Neuronal stem cell (in vitro differentiated cells): ENCODE measurements at regions not wholly inside any gene's neighbourhood (a gene's known extent, or its start where the extent isn't known, plus 50 kb on each side); places are given as distances from the start of the nearest gene placed in this dataset.

Experiments used
- DNase-seq: peaks from one replicate; pipeline ENCODE4 v3.0.0-alpha.2; 2013; ENCODE audit warnings: low spot score
- H2AFZ ChIP-seq: one replicate; pipeline ENCODE4 v1.6.1; 2013; ENCODE audit warnings: mild to moderate bottlenecking, low read length, inconsistent platforms
- H2AK5ac ChIP-seq: 2 replicates; pipeline ENCODE4 v1.6.1; 2013; ENCODE audit warnings: low read depth, mild to moderate bottlenecking, inconsistent platforms, low read length, moderate library complexity, mixed read lengths
- H2BK120ac ChIP-seq: 2 replicates; pipeline ENCODE4 v1.6.1; 2013; ENCODE audit warnings: low read depth, mild to moderate bottlenecking, inconsistent platforms, low read length, moderate library complexity, mixed read lengths
- H2BK12ac ChIP-seq: one replicate; pipeline ENCODE4 v1.6.1; 2013; ENCODE audit warnings: low read length, inconsistent platforms
- H2BK15ac ChIP-seq: 2 replicates; pipeline ENCODE4 v1.6.1; 2013; ENCODE audit warnings: mild to moderate bottlenecking, low read length, inconsistent platforms, mixed read lengths
- H2BK5ac ChIP-seq: one replicate; pipeline ENCODE4 v1.6.1; 2013; ENCODE audit warnings: inconsistent platforms, mild to moderate bottlenecking, low read length, moderate library complexity
- H3K14ac ChIP-seq: one replicate; pipeline ENCODE4 v1.6.1; 2013; ENCODE audit warnings: low read length, inconsistent platforms
- H3K18ac ChIP-seq: 2 replicates; pipeline ENCODE4 v1.6.1; 2013; ENCODE audit warnings: low read length, inconsistent platforms
- H3K23ac ChIP-seq: 2 replicates; pipeline ENCODE4 v1.6.1; 2013; ENCODE audit warnings: low read depth, mild to moderate bottlenecking, mixed read lengths, low read length, inconsistent platforms; ENCODE audit not compliant: poor library complexity
- H3K27ac ChIP-seq: replicated peaks from 3 replicates; pipeline ENCODE4 v1.5.1; 2013; ENCODE audit warnings: low read length, inconsistent platforms
- H3K27me3 ChIP-seq, 3 experiments: 2 replicates each; pipeline ENCODE4 v1.6.1; 2013; ENCODE audit warnings: low read length in 3 of 3, mild to moderate bottlenecking in 2 of 3, inconsistent platforms in 1 of 3, low read depth in 1 of 3, mixed read lengths in 1 of 3, moderate library complexity in 1 of 3; ENCODE audit not compliant: control insufficient read depth in 3 of 3, insufficient read depth in 3 of 3
- H3K36me3 ChIP-seq, 2 donors: replicated peaks in 1 of 2; 2 replicates each; pipeline ENCODE4 v1.6.1; 2013; ENCODE audit warnings: low read length in 2 of 2; ENCODE audit not compliant: control insufficient read depth in 2 of 2, insufficient read depth in 2 of 2
- H3K4ac ChIP-seq: 2 replicates; pipeline ENCODE4 v1.6.1; 2013; ENCODE audit warnings: inconsistent platforms, mild to moderate bottlenecking, low read length, moderate library complexity
- H3K4me1 ChIP-seq, 2 donors: 1 replicate in 1 of 2; 2 replicates in 1 of 2; pipeline ENCODE4 v1.6.1; 2013; ENCODE audit warnings: low read length in 2 of 2, low read depth in 1 of 2; ENCODE audit not compliant: control insufficient read depth in 2 of 2, insufficient read depth in 1 of 2
- H3K4me2 ChIP-seq: one replicate; pipeline ENCODE4 v1.6.1; 2013; ENCODE audit warnings: mild to moderate bottlenecking, low read length, inconsistent platforms; ENCODE audit not compliant: insufficient read depth, poor library complexity, severe bottlenecking
- H3K4me3 ChIP-seq, 2 donors: 2 replicates each; pipeline ENCODE4 v1.5.1; 2013; ENCODE audit warnings: low read length in 2 of 2, mild to moderate bottlenecking in 2 of 2, inconsistent platforms in 1 of 2, moderate library complexity in 1 of 2
- H3K79me1 ChIP-seq: one replicate; pipeline ENCODE4 v1.6.1; 2013; ENCODE audit warnings: low read depth, mild to moderate bottlenecking, inconsistent platforms, low read length, moderate library complexity
- H3K9ac ChIP-seq: one replicate; pipeline ENCODE4 v1.6.1; 2013; ENCODE audit warnings: mild to moderate bottlenecking, low read depth, low read length, inconsistent platforms; ENCODE audit not compliant: poor library complexity
- H3K9me3 ChIP-seq, 2 donors: replicated peaks in 1 of 2; 2 replicates each; pipeline versions ENCODE3 to v1.6.1; 2013; ENCODE audit warnings: low read length in 2 of 2, mild to moderate bottlenecking in 2 of 2, inconsistent platforms in 1 of 2, low read depth in 1 of 2, mixed read lengths in 1 of 2, moderate library complexity in 1 of 2; ENCODE audit not compliant: control insufficient read depth in 2 of 2, insufficient read depth in 1 of 2
- H4K8ac ChIP-seq: one replicate; pipeline ENCODE4 v1.6.1; 2013; ENCODE audit warnings: low read depth, mild to moderate bottlenecking, inconsistent platforms, low read length, moderate library complexity
- H4K91ac ChIP-seq: one replicate; pipeline ENCODE4 v1.6.1; 2013; ENCODE audit warnings: low read length, low read depth, mild to moderate bottlenecking, inconsistent platforms; ENCODE audit not compliant: poor library complexity
- WGBS, 2 donors: extraction: QIAGEN DNeasy Blood & Tissue Kit; methylation state at CpG; one replicate each; pipeline ENCODE4 v1.1.7; 2013; ENCODE audit warnings: missing lambda C conversion rate in 2 of 2, mixed read lengths in 1 of 2; ENCODE audit not compliant: insufficient read length in 2 of 2, insufficient replicate concordance in 1 of 2; ENCODE audit errors: extremely low coverage in 2 of 2; 5-methylcytosine and 5-hydroxymethylcytosine counted together

DNA sequence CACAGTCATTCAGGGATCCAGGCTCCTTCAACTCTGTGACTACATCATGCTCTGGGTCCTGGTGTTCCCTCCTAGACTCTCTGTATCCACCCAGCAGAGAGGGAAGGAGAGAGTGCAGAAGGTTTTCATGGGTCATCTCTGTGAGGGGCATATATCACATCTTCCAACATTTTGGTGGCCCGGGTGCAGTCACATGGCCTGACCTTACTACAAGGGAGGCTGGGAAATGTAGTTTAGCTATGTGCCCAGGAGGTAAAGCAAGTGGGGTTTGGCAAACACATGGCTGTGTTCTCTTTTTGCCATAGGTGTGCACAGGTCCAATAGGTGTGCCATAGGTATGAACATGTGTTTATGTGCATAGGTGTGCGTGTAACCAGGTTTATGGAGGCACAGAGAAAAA is 222.2 kb upstream of the EEF2KMT start:
- H3K9me3 ChIP-seq = no peaks in the 10 kb centered on the region
- no peak overlapping the region for H4K91ac ChIP-seq
- no peak overlapping the region for H3K23ac ChIP-seq
- no peak overlapping the region for H3K14ac ChIP-seq
- H3K4ac ChIP-seq = no peak overlapping the region
- H3K27me3 ChIP-seq = no peaks in the 10 kb centered on the region
- no peak overlapping the region for H3K4me2 ChIP-seq
- H3K18ac ChIP-seq = no peak overlapping the region
- peaks cover 0 to 6% of the 10 kb centered on the region in 2 donors for H3K4me1 ChIP-seq
- no peaks in the 10 kb centered on the region for H3K79me1 ChIP-seq
- no peak overlapping the region for H2AK5ac ChIP-seq
- no peak overlapping the region for H2BK12ac ChIP-seq
- no peaks in the 10 kb centered on the region for H3K36me3 ChIP-seq
- WGBS, 2 donors = no CpG with 5 or more reads among the region's 2 CpGs
- no peak overlapping the region for H4K8ac ChIP-seq
- no peak overlapping the region for H3K9ac ChIP-seq
- no peak overlapping the region for H2BK120ac ChIP-seq
- no peak overlapping the region for H3K27ac ChIP-seq
- no peak overlapping the region for H3K4me3 ChIP-seq
- no peak overlapping the region for H2BK5ac ChIP-seq
- no peak overlapping the region for H2AFZ ChIP-seq
- DNase-seq = no peak
- H2BK15ac ChIP-seq = no peak overlapping the region

DNA sequence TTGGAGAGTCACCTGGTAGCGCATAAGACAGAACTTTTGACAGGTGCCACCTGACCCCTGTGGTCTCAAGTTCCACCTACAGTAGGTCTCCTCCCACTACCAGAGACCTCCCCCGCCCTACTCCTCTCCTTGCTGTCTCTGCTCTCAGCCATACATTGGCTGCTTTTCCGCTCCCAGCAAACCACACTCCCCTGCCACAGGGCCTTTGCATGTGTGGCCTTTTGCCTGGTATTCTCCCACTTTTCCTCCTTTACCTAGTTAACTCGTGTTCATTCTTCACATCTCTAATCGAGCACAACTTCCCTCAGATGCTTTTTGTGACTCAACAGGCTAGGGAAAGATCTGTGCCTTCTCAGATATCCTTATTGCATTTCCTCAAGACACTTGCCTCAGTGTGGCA is 218.3 kb upstream of the EEF2KMT start:
- H3K23ac ChIP-seq = no peak overlapping the region
- no peak overlapping the region for H3K4me2 ChIP-seq
- H3K79me1 ChIP-seq = no peaks in the 10 kb centered on the region
- H2BK5ac ChIP-seq = no peak overlapping the region
- no peak overlapping the region for H3K4ac ChIP-seq
- no peak overlapping the region for H2BK12ac ChIP-seq
- H2BK15ac ChIP-seq = no peak overlapping the region
- no peak overlapping the region for H2BK120ac ChIP-seq
- no peaks in the 10 kb centered on the region for H3K9me3 ChIP-seq
- H2AFZ ChIP-seq = no peak overlapping the region
- no peak overlapping the region for H3K14ac ChIP-seq
- H4K8ac ChIP-seq = no peak overlapping the region
- H3K18ac ChIP-seq = no peak overlapping the region
- no peak overlapping the region for H3K9ac ChIP-seq
- no peak for DNase-seq
- H3K27me3 ChIP-seq = no peaks in the 10 kb centered on the region
- no peak overlapping the region for H2AK5ac ChIP-seq
- H3K27ac ChIP-seq = no peak overlapping the region
- no peak overlapping the region for H4K91ac ChIP-seq
- no CpG with 5 or more reads among the region's 5 CpGs for whole genome bisulfite sequencing, 2 donors
- H3K4me3 ChIP-seq = no peak overlapping the region
- H3K4me1 ChIP-seq = no peaks in the 10 kb centered on the region
- no peaks in the 10 kb centered on the region for H3K36me3 ChIP-seq

DNA sequence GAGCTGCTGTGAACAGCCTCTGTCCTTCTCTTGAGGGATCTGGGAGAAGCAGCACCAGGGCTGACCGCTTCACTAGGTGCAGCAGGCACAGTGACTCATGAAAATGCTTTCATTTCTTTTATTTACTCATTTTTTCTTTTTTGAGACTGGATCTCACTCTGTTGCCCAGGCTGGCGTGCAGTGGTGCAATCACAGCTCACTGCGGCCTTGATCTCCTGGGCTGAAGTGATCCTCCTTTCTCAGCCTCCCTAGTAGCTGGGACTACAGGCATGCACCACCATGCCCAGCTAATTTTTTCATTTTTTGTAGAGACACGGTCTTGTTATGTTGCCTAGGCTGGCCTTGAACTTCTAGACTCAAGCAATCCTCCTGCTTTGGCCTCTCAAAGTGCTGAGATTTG is 216.8 kb upstream of the EEF2KMT start:
- no CpG with 5 or more reads among the region's 4 CpGs for WGBS, 2 donors

DNA sequence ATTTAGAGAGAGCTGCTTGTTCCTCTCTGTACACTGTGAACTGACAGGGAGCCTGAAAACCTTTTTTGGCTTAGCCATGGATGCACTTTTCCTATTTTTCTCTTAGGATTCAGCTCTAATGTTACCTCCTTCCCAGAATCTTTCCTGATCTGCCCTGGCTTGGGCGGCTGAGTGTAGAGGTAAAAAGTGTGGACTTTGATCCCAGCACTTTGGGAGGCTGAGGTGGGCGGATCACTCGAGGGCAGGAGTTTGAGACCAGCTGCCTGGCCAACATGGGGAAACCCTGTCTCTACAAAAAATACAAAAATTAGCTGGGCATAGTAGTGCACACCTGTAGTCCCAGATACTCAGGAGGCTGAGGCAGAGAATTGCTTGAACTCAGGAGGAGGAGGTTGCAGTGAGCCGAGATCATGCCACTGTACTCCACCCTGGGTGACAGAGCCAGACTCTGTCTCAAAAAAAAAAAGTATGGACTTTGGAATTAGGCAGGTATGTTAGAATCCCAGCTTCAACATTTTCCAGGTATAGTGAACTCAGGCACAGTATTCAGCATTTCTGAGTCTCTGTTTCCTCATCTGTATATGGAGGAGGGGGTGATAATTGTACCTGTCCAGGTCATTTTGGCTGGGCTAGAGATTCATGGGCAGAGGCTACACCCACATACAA is 212.5 kb upstream of the EEF2KMT start:
- H2BK5ac ChIP-seq = no peak overlapping the region
- no peaks in the 10 kb centered on the region for H3K36me3 ChIP-seq
- H3K79me1 ChIP-seq = no peaks in the 10 kb centered on the region
- WGBS, 2 donors = no CpG with 5 or more reads among the region's 4 CpGs
- H2BK15ac ChIP-seq = no peak overlapping the region
- no peaks in the 10 kb centered on the region for H3K9me3 ChIP-seq
- H2AFZ ChIP-seq = no peak overlapping the region
- H3K14ac ChIP-seq = no peak overlapping the region
- H3K27ac ChIP-seq = no peak overlapping the region
- H3K4ac ChIP-seq = no peak overlapping the region
- no peaks in the 10 kb centered on the region for H3K27me3 ChIP-seq
- no peak overlapping the region for H3K4me3 ChIP-seq
- no peak overlapping the region for H4K8ac ChIP-seq
- no peak overlapping the region for H2BK12ac ChIP-seq
- no peak overlapping the region for H2BK120ac ChIP-seq
- no peaks in the 10 kb centered on the region for H3K4me1 ChIP-seq
- no peak overlapping the region for H4K91ac ChIP-seq
- H3K18ac ChIP-seq = no peak overlapping the region
- H3K4me2 ChIP-seq = no peak overlapping the region
- H2AK5ac ChIP-seq = no peak overlapping the region
- no peak overlapping the region for H3K23ac ChIP-seq
- no peak for DNase-seq
- no peak overlapping the region for H3K9ac ChIP-seq

More for the DNA sequence above, 216.8 kb upstream of the EEF2KMT start:
- H3K4me2 ChIP-seq = no peak overlapping the region
- no peak for DNase-seq
- no peak overlapping the region for H2BK120ac ChIP-seq
- no peak overlapping the region for H3K23ac ChIP-seq
- H3K36me3 ChIP-seq = no peaks in the 10 kb centered on the region
- H3K14ac ChIP-seq = no peak overlapping the region
- no peak overlapping the region for H3K4me3 ChIP-seq
- H3K79me1 ChIP-seq = no peaks in the 10 kb centered on the region
- no peak overlapping the region for H4K91ac ChIP-seq
- no peak overlapping the region for H2BK15ac ChIP-seq
- H2BK12ac ChIP-seq = no peak overlapping the region
- no peak overlapping the region for H4K8ac ChIP-seq
- H3K4me1 ChIP-seq = no peaks in the 10 kb centered on the region
- no peak overlapping the region for H3K4ac ChIP-seq
- H3K9ac ChIP-seq = no peak overlapping the region
- H2AFZ ChIP-seq = no peak overlapping the region
- H3K27me3 ChIP-seq = no peaks in the 10 kb centered on the region
- H2BK5ac ChIP-seq = no peak overlapping the region
- no peak overlapping the region for H2AK5ac ChIP-seq
- H3K18ac ChIP-seq = no peak overlapping the region
- no peak overlapping the region for H3K27ac ChIP-seq
- H3K9me3 ChIP-seq = no peaks in the 10 kb centered on the region
